Fibroblast of gingiva (primary cell): ENCODE measurements at regions not wholly inside any gene's neighbourhood (a gene's known extent, or its start where the extent isn't known, plus 50 kb on each side); places are given as distances from the start of the nearest gene placed in this dataset.
A peak's percentile ranks its signal among the peaks of the same experiment; 100 is the strongest.
"Not testable (repeated sequence)": the region's sequence is repeated elsewhere in the genome, so short reads cannot be mapped to it uniquely, and the experiment has no call there.

Experiments used
- DNase-seq: peaks from one replicate; pipeline ENCODE4 v3.0.0-alpha.2; 2011; ENCODE audit warnings: low read depth

DNA sequence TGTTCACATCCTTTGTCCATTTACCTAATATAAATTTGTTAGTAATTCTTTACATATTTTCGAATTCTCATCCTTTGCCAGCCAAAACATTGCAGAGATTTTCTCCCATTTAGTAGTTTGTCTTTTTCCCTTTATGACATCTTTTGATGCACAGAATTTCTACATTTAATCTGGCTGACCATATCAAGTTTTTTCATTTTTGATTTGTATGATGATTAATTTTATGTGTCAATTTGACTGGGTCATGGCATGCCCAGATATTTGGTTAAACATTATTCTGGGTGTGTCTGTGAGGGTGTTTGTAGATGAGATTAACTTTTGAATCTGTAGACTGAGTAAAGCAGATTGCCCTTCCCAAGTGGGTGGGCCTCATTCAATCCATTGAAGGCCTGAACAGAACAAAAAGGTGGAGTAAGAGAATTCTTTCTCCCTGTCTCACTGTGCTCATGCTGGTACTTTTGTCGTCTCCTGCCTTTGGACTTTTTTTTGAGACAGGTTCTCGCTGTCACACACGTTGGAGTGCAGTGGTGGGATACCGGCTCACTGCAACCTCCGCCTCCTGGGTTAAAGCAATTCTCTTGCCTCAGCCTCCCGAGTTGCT is 72.1 kb upstream of the EPB41L1 start:
- no peak for DNase-seq

DNA sequence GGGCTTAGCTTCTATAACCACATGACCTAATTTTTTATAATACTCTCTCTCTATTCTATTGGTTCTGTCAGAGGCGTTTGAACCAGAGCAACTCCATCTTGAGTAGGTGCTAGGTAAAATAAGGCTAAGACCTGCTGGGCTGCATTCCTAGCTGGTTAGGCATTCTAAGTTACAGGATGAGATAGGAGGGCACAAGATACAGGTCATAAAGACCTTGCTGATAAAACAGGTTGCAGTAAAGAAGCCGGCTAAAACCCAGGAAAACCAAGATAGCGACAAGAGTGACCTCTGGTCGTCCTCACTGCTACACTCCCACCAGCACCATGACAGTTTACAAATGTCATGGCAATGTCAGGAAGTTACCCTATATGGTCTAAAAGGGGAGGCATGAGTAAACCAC is 71.3 kb upstream of the EPB41L1 start:
- DNase-seq = not testable (repeated sequence)

DNA sequence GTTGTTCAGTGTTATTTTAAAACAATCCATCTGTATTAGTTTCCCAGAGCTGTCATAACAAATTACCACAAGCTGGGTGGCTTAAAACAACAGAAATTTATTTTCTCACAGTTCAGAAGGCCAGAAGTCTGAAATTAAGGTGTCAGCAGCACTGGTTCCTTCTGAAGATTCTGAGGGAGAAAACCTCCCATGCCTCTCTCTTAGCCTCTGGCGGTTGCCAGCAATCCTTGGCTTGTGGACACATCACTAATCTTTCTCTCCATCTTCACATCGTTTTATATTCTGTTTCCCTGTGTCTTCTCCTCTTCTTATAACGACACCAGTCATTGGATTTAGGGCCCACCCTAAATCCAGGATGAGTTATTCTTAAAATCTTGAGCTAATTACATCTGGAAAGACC is 70.2 kb upstream of the EPB41L1 start:
- DNase-seq = no peak

DNA sequence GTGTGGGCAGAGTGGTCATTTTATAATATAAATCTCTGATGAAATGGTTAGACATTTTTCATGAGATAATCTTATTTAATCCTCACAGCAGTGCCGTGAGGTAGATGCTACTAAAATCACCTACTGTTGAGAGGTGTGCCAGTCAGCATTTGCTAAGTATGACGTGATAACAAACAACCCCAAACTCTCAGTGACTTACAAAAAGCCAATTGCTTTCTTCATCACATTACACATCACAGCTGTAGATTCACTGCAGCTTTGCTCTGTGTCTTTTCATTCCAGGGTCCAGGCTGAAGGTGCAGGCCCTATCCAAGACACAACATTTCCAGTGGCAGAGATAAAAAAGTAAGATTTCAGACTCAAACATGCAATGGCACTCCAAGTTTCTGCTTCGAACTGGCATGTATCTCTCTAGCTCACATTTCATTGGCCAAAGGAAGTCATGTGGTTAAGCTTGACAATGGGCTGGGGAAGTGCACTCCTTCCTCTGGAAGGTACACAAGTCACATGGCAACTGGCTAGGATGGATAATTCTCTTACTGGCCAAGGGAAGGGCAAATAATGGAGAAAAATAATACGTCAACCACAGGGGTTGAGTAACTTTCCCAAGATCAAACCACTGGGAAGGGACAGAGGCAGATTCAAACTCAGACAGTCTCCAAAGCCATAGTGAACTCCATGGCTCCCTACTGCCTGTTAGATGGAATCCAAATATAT is 69.5 kb upstream of the EPB41L1 start:
- DNase-seq = peak; percentile 38

DNA sequence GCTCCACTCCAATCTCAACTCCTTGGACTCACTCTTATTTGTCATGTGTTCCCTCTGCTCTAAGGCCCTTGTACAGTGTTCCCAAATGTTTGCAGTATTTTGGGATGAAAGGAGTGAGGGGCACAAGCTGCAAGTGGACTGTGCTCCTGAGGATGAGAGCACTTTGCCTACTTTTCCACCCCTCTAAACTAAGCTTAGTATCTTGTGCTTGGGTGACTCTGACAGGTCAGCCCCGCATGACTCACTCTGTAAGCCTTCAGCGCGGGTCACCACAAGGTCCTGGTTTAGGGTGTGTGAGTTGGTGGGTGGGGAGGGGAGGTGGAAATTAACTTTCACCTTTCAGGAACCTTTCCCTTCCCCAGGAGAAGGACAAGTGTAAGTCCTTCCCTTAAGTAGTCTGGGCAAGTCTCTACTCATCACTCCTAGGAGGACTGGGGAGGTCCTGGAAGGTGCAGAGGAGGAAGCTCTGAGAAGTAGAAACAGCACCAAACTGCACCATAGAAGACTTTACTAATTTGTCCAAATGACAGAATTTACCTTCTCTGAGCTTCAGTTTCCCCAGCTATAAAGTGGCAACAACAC is 68.8 kb upstream of the EPB41L1 start:
- DNase-seq = no peak

DNA sequence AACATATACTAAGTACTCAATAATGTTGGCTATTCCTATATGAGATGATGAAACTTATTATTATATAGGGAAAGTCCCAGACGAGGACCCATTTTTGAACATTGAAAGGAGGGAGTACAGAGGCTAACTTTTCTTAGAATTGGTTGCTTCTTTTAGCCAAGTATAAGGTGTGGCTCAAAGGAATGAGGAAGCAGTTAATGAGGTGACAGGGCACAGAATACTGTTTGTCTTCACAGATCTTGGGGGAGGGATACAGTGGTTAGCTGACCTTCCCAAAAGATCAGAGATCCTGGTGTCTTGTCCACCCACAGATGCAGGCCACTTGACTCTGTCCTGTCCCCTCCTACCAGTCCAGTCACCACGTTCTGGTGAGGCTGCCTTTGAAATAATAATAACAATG is 67.8 kb upstream of the EPB41L1 start:
- DNase-seq = no peak

DNA sequence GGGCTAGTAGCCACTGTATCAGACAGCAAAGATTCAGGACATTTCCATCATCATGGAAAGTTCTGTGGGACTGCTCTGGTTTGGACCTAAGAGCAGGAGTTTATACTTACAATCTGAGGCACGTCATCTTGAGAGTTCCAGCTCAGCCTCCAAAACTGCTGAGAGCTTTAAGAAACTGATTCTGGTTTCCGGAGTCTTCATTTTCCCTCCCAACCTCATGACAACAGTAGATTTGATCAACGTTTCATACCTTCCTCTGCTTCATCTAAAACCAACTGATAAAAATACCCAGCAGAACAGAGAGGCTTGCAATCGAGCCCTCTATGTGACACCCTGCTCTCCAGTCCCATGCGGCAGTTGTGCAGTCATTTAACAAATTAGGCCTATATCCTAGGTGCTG is 64.3 kb upstream of the EPB41L1 start:
- DNase-seq = no peak

DNA sequence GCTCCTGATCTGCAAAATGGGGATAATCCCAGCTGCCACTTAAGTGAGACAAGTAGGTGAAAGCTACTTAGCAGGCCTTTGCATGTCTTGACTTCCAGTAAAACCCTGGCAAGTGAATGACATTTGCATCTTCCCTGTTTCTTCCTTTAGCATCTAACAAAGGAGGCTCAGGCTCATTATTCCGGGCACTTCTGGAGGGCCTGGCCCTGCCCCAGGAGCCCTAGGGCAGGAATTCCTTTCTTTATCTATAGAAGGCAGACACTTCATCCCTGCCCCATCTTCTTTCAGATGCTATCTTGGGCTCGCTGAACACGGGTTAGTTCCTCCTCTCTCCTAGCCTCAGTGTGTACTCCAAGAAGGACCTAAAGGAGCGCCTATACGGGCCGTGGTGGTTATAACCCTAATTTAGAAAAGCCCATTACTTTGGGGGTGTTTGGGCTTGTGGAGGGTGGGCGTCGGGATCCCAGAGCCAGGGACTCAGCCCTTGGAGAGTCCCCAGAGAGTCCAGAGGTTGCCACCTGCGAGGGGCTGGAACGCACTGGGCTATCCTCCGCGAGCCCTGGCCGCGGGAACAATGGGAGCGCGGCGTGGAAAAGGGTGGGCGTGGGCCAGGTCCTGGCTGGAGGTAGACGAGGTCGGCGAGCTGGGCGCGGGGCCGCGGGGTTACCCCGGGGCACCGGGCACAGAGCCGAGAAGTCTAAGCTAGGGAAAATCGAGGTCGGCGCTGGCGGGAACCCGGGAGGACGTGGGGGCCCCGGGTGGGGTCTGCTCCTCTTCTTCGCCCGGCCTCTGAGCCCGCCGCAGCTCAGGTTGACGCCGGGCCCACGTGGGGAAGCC is 62.8 kb upstream of the EPB41L1 start:
- no peak for DNase-seq

DNA sequence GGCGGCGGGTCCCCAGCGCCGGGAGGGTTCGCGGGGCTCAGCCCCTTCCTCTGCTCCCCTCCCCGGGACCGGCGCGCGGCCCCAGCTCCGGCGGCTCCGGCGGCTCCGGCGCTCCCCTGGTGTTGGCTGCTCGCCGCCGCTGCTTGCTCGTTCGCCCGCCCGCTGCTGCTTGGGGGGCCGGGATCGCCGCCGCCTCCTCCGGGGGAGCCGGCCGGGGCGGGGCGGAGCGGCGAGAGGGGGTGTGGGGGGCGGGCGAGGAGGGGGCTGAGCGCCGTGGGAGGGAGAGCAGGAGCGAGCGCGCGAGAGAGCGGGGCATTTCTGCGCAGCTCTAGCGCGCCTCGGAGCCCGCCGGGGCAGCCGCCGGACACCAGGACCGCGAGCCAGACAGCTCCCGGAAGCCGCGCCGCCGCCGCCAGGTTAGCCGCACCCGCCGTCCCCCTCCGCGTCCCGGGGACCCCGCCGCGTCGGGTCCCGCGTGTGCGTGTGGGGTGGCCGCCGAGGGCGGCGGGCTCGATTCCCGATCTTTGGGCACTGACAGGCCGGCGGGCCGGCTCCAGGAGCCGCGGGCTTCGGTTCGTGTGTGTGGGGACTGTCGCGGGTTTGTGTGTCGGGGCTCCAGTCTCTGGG is 62.0 kb upstream of the EPB41L1 start:
- DNase-seq = no peak

DNA sequence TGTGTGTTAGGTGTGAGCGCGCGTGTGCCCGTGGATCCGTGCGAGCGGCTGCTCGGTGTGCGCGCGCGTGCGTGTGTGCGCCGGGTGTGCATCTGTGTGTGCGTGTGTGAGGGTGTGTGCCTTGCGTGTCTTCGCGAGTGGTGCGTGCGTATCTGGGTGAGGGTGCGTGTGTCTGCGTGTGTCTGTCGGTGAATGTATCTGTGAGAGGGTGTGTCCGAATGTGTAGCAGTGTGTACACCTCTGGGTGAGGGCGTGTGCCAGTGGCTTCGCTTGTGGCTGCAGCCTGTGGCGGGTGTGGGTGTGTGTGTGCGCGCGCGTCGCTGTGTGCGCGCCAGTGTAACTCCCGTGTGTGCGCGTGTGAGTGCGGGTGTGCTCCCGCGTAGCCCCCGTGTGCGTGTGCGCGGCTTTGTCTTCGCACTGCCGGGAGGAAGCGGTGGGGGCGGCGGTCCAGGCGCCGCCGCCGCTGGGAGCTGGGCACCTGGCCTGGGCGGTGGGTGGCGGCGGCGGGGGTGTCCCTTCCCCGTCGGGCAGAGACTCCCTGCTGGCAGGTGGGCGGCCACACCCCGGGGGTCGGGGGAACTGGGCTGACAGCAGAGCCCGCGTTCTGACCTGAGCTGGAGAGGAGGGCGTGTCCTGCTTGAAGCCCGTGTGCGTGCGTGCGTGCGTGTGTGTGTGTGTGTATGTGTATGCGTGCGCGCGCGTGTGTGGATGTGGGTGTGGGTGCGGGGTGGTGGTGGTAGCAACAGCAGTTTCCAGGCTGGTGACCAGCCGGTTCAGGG is 61.3 kb upstream of the EPB41L1 start:
- peak; percentile 34 for DNase-seq

DNA sequence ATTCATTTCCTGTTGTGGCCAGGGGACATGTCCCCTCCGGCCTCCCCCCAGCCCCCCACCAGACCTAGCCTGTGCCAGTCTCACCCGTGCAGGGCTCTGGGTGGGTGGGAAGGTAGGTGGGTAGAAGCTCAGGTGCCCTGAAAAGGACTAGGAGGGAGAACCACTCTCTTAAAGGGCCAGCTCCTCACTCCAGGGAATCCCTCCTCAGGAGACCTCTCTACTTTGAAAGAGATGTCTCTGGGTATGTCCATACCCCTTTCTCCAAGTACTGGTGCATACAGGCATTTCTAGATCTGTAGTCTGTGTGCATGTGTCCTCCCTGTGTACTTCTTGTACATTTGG is 60.8 kb upstream of the EPB41L1 start:
- DNase-seq = no peak

DNA sequence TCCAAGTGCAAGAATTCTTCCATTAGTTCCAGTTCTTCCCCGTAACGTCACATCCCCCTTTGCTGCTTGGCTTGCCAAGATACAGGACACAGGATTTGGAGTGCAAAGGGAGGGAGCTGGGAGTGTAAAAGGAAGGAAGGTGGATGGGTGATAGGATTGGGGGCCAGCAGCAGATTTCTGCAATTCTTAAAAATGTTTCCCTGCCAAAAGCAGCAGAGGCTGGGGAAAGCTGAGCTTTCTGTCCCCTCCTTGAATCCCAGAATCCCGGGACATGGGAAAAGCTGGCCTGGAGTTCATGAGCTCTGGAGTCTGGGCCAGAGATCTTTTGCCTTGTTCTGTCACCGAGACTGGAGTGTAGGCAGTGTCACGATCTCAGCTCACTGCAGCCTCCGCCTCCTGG is 60.0 kb upstream of the EPB41L1 start:
- peak; percentile 22 for DNase-seq

DNA sequence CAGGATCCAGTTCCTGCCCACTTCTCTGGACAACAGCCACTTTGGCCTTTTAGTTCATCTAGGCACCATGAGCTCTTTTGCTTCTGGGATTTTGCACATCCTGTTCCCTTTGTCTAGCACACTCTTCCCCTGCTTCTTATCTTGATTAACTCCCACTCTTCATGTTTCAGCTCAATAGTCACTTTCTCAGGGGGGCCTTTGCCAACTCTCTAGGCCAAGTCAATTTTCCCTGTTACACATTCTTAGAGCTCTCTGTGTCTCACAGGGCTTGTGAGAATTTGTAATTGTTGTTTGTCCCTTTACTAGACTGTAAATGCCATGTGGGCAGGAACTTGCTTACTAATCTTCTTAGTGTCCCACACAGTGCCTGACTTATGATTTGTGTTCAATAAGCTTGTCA is 58.1 kb upstream of the EPB41L1 start:
- no peak for DNase-seq

DNA sequence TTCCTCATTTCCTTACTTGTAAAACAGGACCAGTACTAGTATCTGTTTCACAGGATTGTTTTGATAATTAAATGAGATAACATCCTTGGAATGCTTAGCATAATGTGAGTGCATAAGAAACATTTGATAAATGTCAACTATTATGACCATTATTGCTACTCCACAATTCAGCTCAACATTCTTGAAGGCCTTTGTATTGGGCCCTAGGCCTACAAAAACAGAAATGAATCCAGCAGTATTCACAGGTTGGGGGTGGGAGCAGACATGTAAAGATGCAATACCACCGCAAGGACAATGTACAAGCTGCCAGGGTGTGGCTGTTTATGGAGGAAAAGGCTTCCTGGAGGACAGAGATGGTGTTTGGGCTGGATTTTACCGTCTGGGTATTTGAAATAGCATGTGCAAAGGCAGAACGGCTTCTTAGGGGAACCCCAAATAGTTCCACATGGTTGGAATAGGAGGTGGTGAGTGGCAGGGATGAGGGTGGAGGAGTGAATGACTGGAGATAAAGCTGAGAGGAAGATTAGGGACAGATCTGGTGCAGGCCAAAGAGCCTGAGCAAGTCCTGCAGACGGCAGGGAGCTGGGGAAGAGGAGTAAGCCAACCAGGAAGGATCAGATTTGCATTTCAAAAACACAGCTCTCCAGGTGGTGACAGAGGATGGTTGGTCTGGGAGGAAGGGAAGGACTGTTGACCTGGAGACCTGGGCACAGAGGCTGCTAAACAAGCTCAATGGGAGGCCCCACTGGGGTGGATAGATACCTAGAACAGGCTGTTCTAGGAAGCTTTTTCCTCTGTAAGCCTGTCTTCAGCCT is 57.0 kb upstream of the EPB41L1 start:
- DNase-seq = peak; percentile 65

DNA sequence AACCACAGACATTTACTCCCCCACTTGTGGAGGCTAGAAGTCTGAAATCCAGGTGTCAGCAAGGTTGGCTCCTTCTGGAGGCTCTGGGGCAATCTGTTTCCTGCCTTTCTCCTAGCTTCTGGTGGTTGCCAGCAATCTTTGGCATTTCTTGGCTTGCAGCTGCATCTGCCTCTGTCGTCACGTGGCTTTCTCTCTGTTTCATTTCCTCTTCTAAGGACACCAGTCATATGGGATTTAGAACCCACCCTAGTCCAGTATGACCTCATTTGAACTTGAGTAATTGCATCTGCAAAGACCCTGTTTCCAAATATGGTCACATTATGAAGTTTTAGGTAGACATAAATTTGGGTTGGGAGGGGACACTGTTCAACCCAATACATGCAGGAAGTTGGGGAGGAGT is 56.2 kb upstream of the EPB41L1 start:
- DNase-seq = peak; percentile 66

DNA sequence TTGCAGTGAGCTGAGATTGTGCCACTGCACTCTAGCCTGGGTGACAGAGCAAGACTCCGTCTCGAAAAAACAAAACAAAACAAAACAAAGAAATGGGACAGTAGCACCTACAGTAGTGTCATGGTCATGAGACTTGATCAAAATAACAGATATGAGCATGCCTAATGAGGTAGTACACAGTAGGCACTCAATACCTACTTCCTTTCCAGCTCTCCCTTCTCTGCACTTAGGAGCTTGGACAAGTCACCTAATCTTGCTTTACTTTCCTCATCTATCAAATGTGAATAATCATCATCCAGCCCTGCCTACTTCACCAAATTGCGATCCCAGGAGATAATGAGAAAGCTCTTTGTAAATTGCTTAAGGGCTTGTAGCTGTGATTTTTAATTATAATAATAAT is 55.4 kb upstream of the EPB41L1 start:
- no peak for DNase-seq

DNA sequence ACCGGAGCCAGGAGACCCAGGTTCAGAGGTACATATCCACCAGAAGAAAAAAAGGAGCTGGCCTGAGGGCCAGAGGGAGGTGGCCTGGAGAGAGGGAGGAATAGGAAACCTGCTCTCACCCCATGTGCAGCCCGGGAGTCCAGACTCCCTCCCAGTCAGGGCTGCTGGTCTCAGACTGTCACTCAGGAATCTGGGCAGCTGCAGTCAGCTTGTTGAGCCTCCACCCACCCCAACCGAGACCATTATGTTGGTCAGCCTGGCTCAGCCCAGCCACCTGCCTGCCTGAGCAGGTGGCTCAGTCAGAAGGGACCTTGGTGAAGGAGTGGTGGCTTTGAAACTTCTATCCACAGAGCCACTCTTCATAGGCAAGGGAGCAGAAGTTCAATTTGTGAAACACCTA is 53.3 kb upstream of the EPB41L1 start:
- no peak for DNase-seq

DNA sequence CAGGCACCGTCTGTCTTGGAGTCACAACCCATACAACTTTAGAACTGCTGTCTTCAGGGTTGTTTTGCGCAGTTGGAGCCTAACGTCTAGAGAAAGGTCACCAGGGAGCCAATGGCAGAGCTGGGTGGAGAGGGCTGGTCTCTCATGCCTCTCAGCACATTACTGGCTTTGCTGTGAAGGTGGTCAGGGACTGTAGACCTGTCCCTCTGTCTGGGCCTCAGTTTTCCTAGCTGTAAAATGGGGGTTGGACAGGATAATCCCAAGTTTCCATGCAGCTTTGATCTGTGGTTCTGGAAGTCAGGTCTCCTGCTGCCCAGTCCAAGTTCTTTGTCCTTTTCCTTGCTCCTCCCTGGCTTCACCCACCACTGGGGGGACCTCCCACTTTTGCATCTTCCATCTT is 52.2 kb upstream of the EPB41L1 start:
- DNase-seq = no peak

DNA sequence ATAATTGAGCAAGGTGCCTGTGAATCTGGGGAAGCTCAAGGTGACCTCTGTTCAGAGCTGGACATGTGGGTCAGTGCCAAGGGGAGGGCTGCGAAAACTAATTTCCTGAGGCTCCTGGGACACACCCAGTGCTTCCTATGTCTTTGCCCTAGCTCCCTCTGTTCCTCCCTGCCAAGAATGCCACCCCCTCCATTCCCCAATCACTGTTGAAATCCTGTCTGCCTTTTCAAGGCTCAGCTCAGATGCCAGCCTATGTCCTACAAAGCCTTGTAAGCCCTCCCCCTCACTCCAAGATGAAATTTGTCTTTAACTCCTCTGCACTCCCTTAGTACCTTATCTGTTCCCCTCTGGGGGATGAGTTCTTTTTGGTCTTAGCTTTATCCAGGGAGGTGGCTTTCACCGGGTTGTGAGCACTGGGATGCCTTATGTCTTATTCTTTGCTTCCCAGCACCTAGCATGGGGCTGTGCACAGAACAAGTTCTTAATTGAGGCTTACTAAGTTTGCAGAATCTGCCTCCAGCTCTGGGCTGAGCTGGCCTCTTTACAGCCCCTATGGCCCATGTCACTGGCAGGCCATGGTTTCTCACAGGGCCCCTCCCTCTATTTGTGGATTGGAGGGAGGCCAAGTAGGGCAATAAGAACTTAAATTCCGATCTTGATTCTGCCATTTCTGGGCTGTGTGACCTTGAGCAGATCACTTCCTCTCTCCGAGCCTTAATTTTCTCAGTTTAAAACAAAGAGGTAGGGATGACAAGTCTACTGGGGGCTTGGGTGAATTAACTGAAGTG is 51.5 kb upstream of the EPB41L1 start:
- peak; percentile 7 for DNase-seq

DNA sequence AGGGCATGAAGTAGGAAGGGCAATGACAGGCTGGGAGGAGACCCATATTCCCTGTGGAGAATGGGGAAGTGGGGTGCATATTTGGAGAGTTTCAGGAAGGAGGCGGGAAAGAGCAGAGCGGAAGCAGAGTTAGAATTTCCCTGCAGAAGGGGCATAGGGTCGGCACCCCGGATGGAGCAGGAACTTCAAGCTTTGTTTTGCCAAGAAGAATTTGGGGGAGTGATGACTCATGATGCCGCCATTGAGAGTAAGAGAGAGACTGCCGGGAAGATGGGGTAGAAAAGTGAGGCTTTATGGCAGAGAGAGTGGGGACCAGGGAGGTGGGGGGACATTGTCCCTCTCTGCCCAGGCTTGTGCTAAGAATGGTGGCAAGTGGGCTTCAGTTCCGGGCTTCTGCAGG is 50.3 kb upstream of the EPB41L1 start:
- no peak for DNase-seq
